ENCODE measurements at regions not wholly inside any gene's neighbourhood (a gene's known extent, or its start where the extent isn't known, plus 50 kb on each side); places are given as distances from the start of the nearest gene placed in this dataset.

DNA sequence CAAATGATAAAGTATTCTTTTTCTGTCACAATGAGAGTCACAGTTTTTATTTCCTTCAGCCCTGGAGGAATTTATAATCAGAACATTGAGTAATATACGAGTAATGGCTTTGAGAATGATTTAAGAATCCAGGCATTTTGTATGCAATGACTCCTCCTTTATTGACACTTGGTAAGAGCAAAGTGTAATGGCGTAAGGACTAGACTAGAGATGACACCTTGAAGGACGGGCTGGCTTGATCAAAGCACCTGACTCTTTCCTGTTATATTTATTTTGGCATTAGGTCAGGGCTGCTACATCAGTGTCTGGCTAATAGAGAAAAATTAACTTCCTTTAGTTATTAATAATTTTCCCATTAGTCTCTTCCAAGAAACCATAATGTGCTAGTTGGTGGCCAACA is 482.4 kb upstream of the GCFC2 start:
- no peaks in the 10 kb centered on the region for H3K9me2 ChIP-seq (replicated peaks; ENCODE audit: insufficient read depth)
- no peaks in the 10 kb centered on the region for H3K9me3 ChIP-seq (ENCODE audit: low read depth)
- H2AFZ ChIP-seq, result no peak overlapping the region
- H4K20me1 ChIP-seq (ENCODE audit: insufficient read depth, poor library complexity, severe bottlenecking), result no peaks in the 10 kb centered on the region
- no peaks in the 10 kb centered on the region for H3K4me1 ChIP-seq (ENCODE audit: insufficient read depth)
- no peak overlapping the region for H3K27ac ChIP-seq
- WGBS (ENCODE audit: low lambda C conversion rate, missing lambda C conversion rate), result 69% methylated on average over 3 of the region's 3 CpGs
- DNase-seq (ENCODE audit: low spot score), result no peak
- H3K27me3 ChIP-seq, result no peaks in the 10 kb centered on the region
- no peak overlapping the region for H3K4me2 ChIP-seq
- no peak overlapping the region for H3K4me3 ChIP-seq
- no peaks in the 10 kb centered on the region for H3K36me3 ChIP-seq (replicated peaks; ENCODE audit: insufficient read depth, low read depth)
- no peaks in the 10 kb centered on the region for H3K79me2 ChIP-seq
- TF ChIP-seq, protein P1, sequence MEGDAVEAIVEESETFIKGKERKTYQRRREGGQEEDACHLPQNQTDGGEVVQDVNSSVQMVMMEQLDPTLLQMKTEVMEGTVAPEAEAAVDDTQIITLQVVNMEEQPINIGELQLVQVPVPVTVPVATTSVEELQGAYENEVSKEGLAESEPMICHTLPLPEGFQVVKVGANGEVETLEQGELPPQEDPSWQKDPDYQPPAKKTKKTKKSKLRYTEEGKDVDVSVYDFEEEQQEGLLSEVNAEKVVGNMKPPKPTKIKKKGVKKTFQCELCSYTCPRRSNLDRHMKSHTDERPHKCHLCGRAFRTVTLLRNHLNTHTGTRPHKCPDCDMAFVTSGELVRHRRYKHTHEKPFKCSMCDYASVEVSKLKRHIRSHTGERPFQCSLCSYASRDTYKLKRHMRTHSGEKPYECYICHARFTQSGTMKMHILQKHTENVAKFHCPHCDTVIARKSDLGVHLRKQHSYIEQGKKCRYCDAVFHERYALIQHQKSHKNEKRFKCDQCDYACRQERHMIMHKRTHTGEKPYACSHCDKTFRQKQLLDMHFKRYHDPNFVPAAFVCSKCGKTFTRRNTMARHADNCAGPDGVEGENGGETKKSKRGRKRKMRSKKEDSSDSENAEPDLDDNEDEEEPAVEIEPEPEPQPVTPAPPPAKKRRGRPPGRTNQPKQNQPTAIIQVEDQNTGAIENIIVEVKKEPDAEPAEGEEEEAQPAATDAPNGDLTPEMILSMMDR (IDR thresholded peaks at IDR 0.05; ENCODE audit: poor library complexity), result no peak
- no peak for TF ChIP-seq EZH2 (IDR thresholded peaks at IDR 0.05; ENCODE audit: borderline replicate concordance)
- TF ChIP-seq EZH2phosphoT487 (IDR thresholded peaks at IDR 0.05; ENCODE audit: low read depth, severe bottlenecking, unreplicated experiment), result no peak

DNA sequence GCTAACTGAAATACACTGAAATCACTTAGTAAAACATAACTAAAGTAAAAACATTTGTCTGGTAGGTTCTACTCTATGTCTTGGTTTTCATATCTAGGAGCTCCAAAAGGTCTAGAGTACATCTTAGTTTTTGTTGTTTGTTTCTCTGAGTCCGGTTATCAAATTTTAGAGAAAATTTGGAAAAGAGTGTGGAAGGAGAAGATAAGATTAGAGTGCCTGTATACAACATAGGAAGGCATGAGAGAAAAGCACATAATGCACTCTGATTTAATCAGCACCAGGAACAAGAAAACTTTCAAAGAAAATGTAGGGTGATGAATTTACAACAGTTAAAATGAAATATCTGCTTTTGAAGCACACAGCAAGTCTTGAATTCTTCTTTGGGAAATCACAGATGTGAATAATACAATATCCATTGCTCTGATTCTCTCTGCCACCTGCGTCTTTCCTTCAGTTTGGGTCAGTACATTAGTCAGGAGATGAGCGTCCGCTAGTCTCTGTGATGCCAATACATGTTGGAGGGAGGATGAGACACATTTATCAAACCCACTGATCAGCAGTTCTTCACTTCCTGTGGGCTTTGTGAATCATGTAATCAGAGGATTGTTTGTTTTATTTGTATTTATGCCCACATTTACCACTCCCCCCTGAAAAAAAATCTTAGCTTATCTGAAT is 477.8 kb upstream of the GCFC2 start:
- no peak for TF ChIP-seq EZH2phosphoT487 (IDR thresholded peaks at IDR 0.05; ENCODE audit: low read depth, severe bottlenecking, unreplicated experiment)
- no peak for TF ChIP-seq EZH2 (IDR thresholded peaks at IDR 0.05; ENCODE audit: borderline replicate concordance)
- TF ChIP-seq, protein P1 (IDR thresholded peaks at IDR 0.05; ENCODE audit: poor library complexity), result no peak
- H3K4me3 ChIP-seq, result no peak overlapping the region
- no peak for DNase-seq (ENCODE audit: low spot score)
- no peaks in the 10 kb centered on the region for H4K20me1 ChIP-seq (ENCODE audit: insufficient read depth, poor library complexity, severe bottlenecking)
- H3K9me3 ChIP-seq (ENCODE audit: low read depth), result no peaks in the 10 kb centered on the region
- no peaks in the 10 kb centered on the region for H3K27me3 ChIP-seq
- no peaks in the 10 kb centered on the region for H3K9me2 ChIP-seq (replicated peaks; ENCODE audit: insufficient read depth)
- no peaks in the 10 kb centered on the region for H3K36me3 ChIP-seq (replicated peaks; ENCODE audit: insufficient read depth, low read depth)
- no peak overlapping the region for H2AFZ ChIP-seq
- no peak overlapping the region for H3K27ac ChIP-seq
- no peak overlapping the region for H3K4me2 ChIP-seq
- H3K4me1 ChIP-seq (ENCODE audit: insufficient read depth), result no peaks in the 10 kb centered on the region
- H3K79me2 ChIP-seq, result no peaks in the 10 kb centered on the region
- 83% methylated on average over 4 of the region's 4 CpGs for WGBS (ENCODE audit: low lambda C conversion rate, missing lambda C conversion rate)

DNA sequence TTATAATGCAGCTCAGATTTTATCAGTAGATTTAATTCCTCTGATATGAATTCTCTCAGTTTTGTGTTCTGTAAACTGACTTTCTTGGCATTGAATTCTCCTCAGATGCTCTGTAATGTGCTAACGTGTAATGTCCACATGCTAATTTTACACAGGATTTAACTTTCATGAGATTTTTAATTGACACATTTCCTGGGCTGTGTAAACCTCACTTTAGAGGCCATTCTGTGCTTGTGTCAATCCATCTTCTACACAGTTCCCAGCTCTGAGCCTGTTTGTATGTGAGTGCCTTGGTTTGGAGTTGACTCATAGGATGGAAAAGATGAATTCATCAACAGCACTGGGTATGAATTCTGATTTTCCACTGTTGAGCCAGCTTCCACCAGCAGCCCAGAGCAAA is 476.7 kb upstream of the GCFC2 start:
- no peaks in the 10 kb centered on the region for H3K79me2 ChIP-seq
- H2AFZ ChIP-seq, result no peak overlapping the region
- DNase-seq (ENCODE audit: low spot score), result no peak
- no peak overlapping the region for H3K4me2 ChIP-seq
- H3K27ac ChIP-seq, result no peak overlapping the region
- no peaks in the 10 kb centered on the region for H3K9me2 ChIP-seq (replicated peaks; ENCODE audit: insufficient read depth)
- H4K20me1 ChIP-seq (ENCODE audit: insufficient read depth, poor library complexity, severe bottlenecking), result no peaks in the 10 kb centered on the region
- no peak overlapping the region for H3K4me3 ChIP-seq
- 88% methylated on average over 1 of the region's 1 CpG for WGBS (ENCODE audit: low lambda C conversion rate, missing lambda C conversion rate)
- H3K36me3 ChIP-seq (replicated peaks; ENCODE audit: insufficient read depth, low read depth), result no peaks in the 10 kb centered on the region
- no peaks in the 10 kb centered on the region for H3K27me3 ChIP-seq
- H3K9me3 ChIP-seq (ENCODE audit: low read depth), result no peaks in the 10 kb centered on the region
- TF ChIP-seq, protein P1 (IDR thresholded peaks at IDR 0.05; ENCODE audit: poor library complexity), result no peak
- no peaks in the 10 kb centered on the region for H3K4me1 ChIP-seq (ENCODE audit: insufficient read depth)

DNA sequence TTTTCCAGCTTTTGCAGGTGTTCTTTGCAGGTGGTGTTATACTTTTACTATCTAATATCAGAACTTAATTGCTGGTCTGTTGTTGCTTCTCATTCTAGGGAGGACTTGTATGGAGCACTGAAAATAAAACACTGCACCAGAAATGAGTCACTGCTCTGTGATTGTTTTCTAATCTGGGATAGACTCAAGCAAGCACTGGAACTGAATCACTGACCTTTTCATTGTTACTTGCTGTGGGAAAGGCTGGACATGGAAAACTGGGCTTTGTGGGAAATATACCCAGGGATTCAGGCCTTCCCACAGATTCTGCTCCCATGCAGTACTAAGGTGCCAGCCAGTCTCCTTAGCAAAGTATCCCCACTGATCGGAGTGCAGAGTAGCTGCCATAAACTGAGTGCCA is 470.0 kb upstream of the GCFC2 start:
- no peaks in the 10 kb centered on the region for H3K79me2 ChIP-seq
- 89% methylated on average over 1 of the region's 1 CpG for WGBS (ENCODE audit: low lambda C conversion rate, missing lambda C conversion rate)
- DNase-seq (ENCODE audit: low spot score), result no peak
- H4K20me1 ChIP-seq (ENCODE audit: insufficient read depth, poor library complexity, severe bottlenecking), result no peaks in the 10 kb centered on the region
- no peak for TF ChIP-seq EZH2phosphoT487 (IDR thresholded peaks at IDR 0.05; ENCODE audit: low read depth, severe bottlenecking, unreplicated experiment)
- TF ChIP-seq, protein P1 (IDR thresholded peaks at IDR 0.05; ENCODE audit: poor library complexity), result no peak
- TF ChIP-seq EZH2 (IDR thresholded peaks at IDR 0.05; ENCODE audit: borderline replicate concordance), result no peak
- H3K4me1 ChIP-seq (ENCODE audit: insufficient read depth), result no peaks in the 10 kb centered on the region
- H2AFZ ChIP-seq, result no peak overlapping the region
- no peaks in the 10 kb centered on the region for H3K27me3 ChIP-seq
- H3K27ac ChIP-seq, result no peak overlapping the region
- no peaks in the 10 kb centered on the region for H3K36me3 ChIP-seq (replicated peaks; ENCODE audit: insufficient read depth, low read depth)
- no peaks in the 10 kb centered on the region for H3K9me2 ChIP-seq (replicated peaks; ENCODE audit: insufficient read depth)
- no peak overlapping the region for H3K4me2 ChIP-seq
- no peak overlapping the region for H3K4me3 ChIP-seq
- H3K9me3 ChIP-seq (ENCODE audit: low read depth), result no peaks in the 10 kb centered on the region

All from hepatocyte (in vitro differentiated cells).